Tibial nerve (tissue), 4 donors: ENCODE measurements at regions not wholly inside any gene's neighbourhood (a gene's known extent, or its start where the extent isn't known, plus 50 kb on each side); places are given as distances from the start of the nearest gene placed in this dataset.
A peak's percentile ranks its signal among the peaks of the same experiment; 100 is the strongest.

ENCODE experiments used
- DNase-seq, 2 donors: peaks; one replicate each; pipeline ENCODE4 v3.0.0-alpha.2; 2019; ENCODE audit warnings: low spot score in 2 of 2
- H3K27ac ChIP-seq, 4 donors: fragments of 200-600 bp; sonication (generic) in 3 of 4; one replicate each; pipeline ENCODE4 v1.5.1; 2017 to 2019; ENCODE audit warnings: mild to moderate bottlenecking in 1 of 4
- H3K27me3 ChIP-seq, 2 donors: fragments of 200-600 bp; sonication (generic) in 1 of 2; one replicate each; pipeline versions ENCODE4 v1.5.1 to v1.6.0; 2017 to 2019
- H3K36me3 ChIP-seq, 3 donors: fragments of 200-600 bp; sonication (generic); one replicate each; pipeline ENCODE4 v1.5.1; 2018 to 2019
- H3K4me1 ChIP-seq, 4 donors: fragments of 200-600 bp; sonication (generic) in 3 of 4; one replicate each; pipeline ENCODE4 v1.5.1; 2017 to 2019
- H3K4me3 ChIP-seq, 4 donors: fragments of 200-600 bp; sonication (generic) in 3 of 4; one replicate each; pipeline ENCODE4 v1.5.1; 2017 to 2019; ENCODE audit warnings: mild to moderate bottlenecking in 1 of 4, moderate library complexity in 1 of 4
- H3K9me3 ChIP-seq, 4 donors: fragments of 200-600 bp; sonication (generic) in 3 of 4; one replicate each; pipeline ENCODE4 v1.5.1; 2017 to 2019
- EP300 ChIP-seq, 2 donors: sonication (generic); formaldehyde crosslinking; IDR thresholded peaks; one replicate each; pipeline ENCODE4 v1.6.1; 2017; ENCODE audit warnings: antibody characterized with exemption in 2 of 2, mild to moderate bottlenecking in 1 of 2
- POLR2A ChIP-seq, 2 donors: fragments of 450-650 bp; IDR thresholded peaks; one replicate each; pipeline ENCODE4 v1.6.1; 2017; ENCODE audit warnings: antibody characterized with exemption in 2 of 2, mild to moderate bottlenecking in 2 of 2, moderate library complexity in 2 of 2
- WGBS, 2 donors: methylation state at CpG; one replicate each; pipeline ENCODE4 v1.1.5; 2018; 5-methylcytosine and 5-hydroxymethylcytosine counted together
- TF ChIP-seq, protein P1 (sequence below), 5 experiments: fragments of 200-600 bp in 3 of 5; fragments of 450-650 bp in 2 of 5; sonication (generic) in 3 of 5; IDR thresholded peaks; one replicate each; pipeline ENCODE4 v1.5.1; 2016 to 2019; ENCODE audit warnings: antibody characterized with exemption in 5 of 5, mild to moderate bottlenecking in 3 of 5, moderate library complexity in 2 of 5

GRCh38 chr11:38476808-38477575 lies 1879.0 kb upstream of the RAG2 start:
- no peak overlapping the region for H3K27ac ChIP-seq
- WGBS, 2 donors = 52 to 57% methylated on average over 3 of the region's 3 CpGs
- DNase-seq = no peak
- no peaks in the 10 kb centered on the region for H3K4me1 ChIP-seq
- TF ChIP-seq EP300 (IDR thresholded peaks at IDR 0.05) (no peak), POLR2A (IDR thresholded peaks at IDR 0.05) (no peak)
- TF ChIP-seq, protein P1, sequence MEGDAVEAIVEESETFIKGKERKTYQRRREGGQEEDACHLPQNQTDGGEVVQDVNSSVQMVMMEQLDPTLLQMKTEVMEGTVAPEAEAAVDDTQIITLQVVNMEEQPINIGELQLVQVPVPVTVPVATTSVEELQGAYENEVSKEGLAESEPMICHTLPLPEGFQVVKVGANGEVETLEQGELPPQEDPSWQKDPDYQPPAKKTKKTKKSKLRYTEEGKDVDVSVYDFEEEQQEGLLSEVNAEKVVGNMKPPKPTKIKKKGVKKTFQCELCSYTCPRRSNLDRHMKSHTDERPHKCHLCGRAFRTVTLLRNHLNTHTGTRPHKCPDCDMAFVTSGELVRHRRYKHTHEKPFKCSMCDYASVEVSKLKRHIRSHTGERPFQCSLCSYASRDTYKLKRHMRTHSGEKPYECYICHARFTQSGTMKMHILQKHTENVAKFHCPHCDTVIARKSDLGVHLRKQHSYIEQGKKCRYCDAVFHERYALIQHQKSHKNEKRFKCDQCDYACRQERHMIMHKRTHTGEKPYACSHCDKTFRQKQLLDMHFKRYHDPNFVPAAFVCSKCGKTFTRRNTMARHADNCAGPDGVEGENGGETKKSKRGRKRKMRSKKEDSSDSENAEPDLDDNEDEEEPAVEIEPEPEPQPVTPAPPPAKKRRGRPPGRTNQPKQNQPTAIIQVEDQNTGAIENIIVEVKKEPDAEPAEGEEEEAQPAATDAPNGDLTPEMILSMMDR (IDR thresholded peaks at IDR 0.05) = no peak
- H3K36me3 ChIP-seq = no peaks in the 10 kb centered on the region
- H3K9me3 ChIP-seq = no peaks in the 10 kb centered on the region
- H3K4me3 ChIP-seq = no peak overlapping the region
- no peaks in the 10 kb centered on the region for H3K27me3 ChIP-seq

DNA sequence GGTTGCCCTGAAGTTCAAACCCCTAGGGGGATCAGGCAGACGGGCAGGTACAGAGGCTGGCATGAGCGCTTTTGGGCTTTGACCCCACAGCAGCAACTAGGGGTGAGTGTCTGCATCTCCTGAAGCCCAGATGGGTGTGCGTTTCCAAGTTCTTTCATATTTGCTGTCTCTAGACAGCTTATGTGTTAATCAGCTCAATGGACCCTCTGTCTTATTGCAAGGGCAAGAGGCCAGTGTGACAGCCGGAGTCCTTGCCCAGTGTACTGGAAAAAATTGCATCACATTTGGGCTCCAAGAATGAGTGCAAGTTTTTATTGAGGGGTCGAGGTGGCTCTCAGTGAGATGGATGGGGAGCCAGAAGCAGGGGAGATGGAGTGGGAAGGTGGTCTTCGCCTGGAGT lies 1863.7 kb upstream of the RAG2 start:
- TF ChIP-seq POLR2A (IDR thresholded peaks at IDR 0.05) = no peak
- TF ChIP-seq, protein P1 (IDR thresholded peaks at IDR 0.05) = no peak
- no peak for TF ChIP-seq EP300 (IDR thresholded peaks at IDR 0.05)
- Histone ChIP-seq H3K27me3 (no peaks in the 10 kb centered on the region), H3K9me3 (no peaks in the 10 kb centered on the region), H3K4me1 (peaks cover 0 to 25% (median 2%) of the 10 kb centered on the region in 4 donors), H3K36me3 (no peaks in the 10 kb centered on the region), H3K27ac (no peak overlapping the region), H3K4me3 (no peak overlapping the region)
- 49 to 52% methylated on average over 5 to 6 of the region's 6 CpGs for WGBS, 2 donors
- DNase-seq = peak in 1 of 2 donors; percentile 8

DNA sequence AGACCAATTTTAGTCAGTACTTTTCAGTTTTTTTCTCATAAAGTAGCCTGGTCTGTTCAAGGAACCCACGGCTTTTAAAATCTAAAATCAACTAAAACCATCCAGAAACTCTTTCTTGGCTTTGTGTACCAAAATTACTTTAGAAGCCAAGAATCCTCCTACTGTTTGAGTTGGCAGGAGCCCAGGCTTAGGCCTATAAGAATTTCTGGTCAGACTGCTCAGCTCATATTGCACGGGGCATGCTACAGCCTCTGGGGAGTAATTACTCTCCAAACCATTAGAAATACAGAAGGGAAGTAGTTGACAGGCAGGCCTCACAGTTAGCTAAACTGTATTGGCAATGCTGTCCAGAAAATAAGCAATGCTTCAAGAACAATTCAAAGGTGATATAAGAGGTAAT lies 1862.9 kb upstream of the RAG2 start:
- Histone ChIP-seq H3K4me3 (no peak overlapping the region), H3K9me3 (no peaks in the 10 kb centered on the region), H3K4me1 (peaks cover 0 to 25% (median 2%) of the 10 kb centered on the region in 4 donors), H3K27me3 (no peaks in the 10 kb centered on the region), H3K27ac (peak overlapping the region in 2 of 4 donors; percentile 3), H3K36me3 (no peaks in the 10 kb centered on the region)
- WGBS, 2 donors = 4 to 7% methylated on average over 2 of the region's 2 CpGs
- peak in 1 of 2 donors; percentile 22 for DNase-seq
- TF ChIP-seq, protein P1 (IDR thresholded peaks at IDR 0.05) = no peak
- TF ChIP-seq EP300 (IDR thresholded peaks at IDR 0.05) (no peak), POLR2A (IDR thresholded peaks at IDR 0.05) (no peak)

GRCh38 chr11:38460429-38460828 lies 1862.4 kb upstream of the RAG2 start:
- TF ChIP-seq, protein P1 (IDR thresholded peaks at IDR 0.05) = no peak
- no peak for TF ChIP-seq EP300 (IDR thresholded peaks at IDR 0.05)
- no peak for TF ChIP-seq POLR2A (IDR thresholded peaks at IDR 0.05)
- no peaks in the 10 kb centered on the region for H3K36me3 ChIP-seq
- peaks cover 0 to 25% (median 2%) of the 10 kb centered on the region in 4 donors for H3K4me1 ChIP-seq
- H3K9me3 ChIP-seq = no peaks in the 10 kb centered on the region
- WGBS, 2 donors = 49 to 50% methylated on average over 2 of the region's 2 CpGs
- H3K4me3 ChIP-seq = no peak overlapping the region
- H3K27ac ChIP-seq = peak overlapping the region in 2 of 4 donors; percentile 3
- no peak for DNase-seq
- H3K27me3 ChIP-seq = no peaks in the 10 kb centered on the region

DNA sequence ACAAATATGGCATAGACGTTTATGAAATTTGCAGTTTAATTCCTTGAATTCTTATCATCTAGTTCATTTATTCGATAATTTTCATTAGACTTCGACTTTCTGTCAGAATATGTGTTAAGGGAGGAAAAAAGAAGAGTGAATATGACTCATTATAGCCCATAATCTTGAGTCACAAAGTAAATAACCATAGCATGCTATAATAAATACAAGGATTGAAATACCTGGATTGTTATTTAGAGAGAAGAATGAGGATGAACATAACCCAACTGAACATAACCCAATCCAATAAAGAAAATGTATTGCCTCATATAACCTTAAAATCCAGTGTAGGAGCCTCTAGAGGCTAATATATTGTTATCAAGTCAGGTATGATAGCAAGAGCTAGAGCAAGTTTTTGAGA lies 1858.3 kb upstream of the RAG2 start:
- no peak for DNase-seq
- H3K4me1 ChIP-seq = peaks cover 0 to 12% (median 2%) of the 10 kb centered on the region in 4 donors
- H3K27ac ChIP-seq = no peak overlapping the region
- H3K36me3 ChIP-seq = no peaks in the 10 kb centered on the region
- no peak overlapping the region for H3K4me3 ChIP-seq
- H3K9me3 ChIP-seq = no peaks in the 10 kb centered on the region
- H3K27me3 ChIP-seq = no peaks in the 10 kb centered on the region
- WGBS, 2 donors = 74 to 80% methylated on average over 3 of the region's 3 CpGs
- TF ChIP-seq POLR2A (IDR thresholded peaks at IDR 0.05) (no peak), EP300 (IDR thresholded peaks at IDR 0.05) (no peak)
- TF ChIP-seq, protein P1 (IDR thresholded peaks at IDR 0.05) = no peak
